Activated CD8-positive, alpha-beta memory T cell treated with anti-CD3 and anti-CD28 coated beads, Interleukin-2, amount 10 ng/mL, durations not matched to agents 7 days and 5 days (primary cell): ENCODE measurements at regions not wholly inside any gene's neighbourhood (a gene's known extent, or its start where the extent isn't known, plus 50 kb on each side); places are given as distances from the start of the nearest gene placed in this dataset.

Source experiments
- ATAC-seq: fragments of 150-1000 bp; cut with Tn5 transposase; one replicate; pipeline ENCODE4 v1.10.0; 2021; ENCODE audit warnings: moderate library complexity
- CTCF ChIA-PET: fragments of 350-600 bp; sonication (Branson Sonifier 250); formaldehyde crosslinking; loops from one replicate; lab custom pipeline; 2021; ENCODE audit warnings: antibody characterized with exemption; lab: Charles Lee
- DNase-seq: peaks from one replicate; pipeline ENCODE4 v3.0.0-alpha.2; 2020
- H3K27ac Mint-ChIP-seq: one replicate; pipeline ENCODE4 v1.8.0; 2021; ENCODE audit warnings: mild to moderate bottlenecking, mixed read lengths
- H3K27me3 Mint-ChIP-seq: one replicate; pipeline ENCODE4 v1.8.0; 2021; ENCODE audit warnings: mixed read lengths
- H3K36me3 Mint-ChIP-seq: one replicate; pipeline ENCODE4 v1.8.0; 2021; ENCODE audit warnings: mild to moderate bottlenecking, mixed read lengths
- H3K4me1 Mint-ChIP-seq: one replicate; pipeline ENCODE4 v1.8.0; 2021; ENCODE audit warnings: mixed read lengths
- H3K4me3 Mint-ChIP-seq: one replicate; pipeline ENCODE4 v1.8.0; 2021; ENCODE audit warnings: mild to moderate bottlenecking, moderate library complexity, mixed read lengths
- H3K9me3 Mint-ChIP-seq: one replicate; pipeline ENCODE4 v1.8.0; 2022; ENCODE audit warnings: low read depth, mixed read lengths

DNA sequence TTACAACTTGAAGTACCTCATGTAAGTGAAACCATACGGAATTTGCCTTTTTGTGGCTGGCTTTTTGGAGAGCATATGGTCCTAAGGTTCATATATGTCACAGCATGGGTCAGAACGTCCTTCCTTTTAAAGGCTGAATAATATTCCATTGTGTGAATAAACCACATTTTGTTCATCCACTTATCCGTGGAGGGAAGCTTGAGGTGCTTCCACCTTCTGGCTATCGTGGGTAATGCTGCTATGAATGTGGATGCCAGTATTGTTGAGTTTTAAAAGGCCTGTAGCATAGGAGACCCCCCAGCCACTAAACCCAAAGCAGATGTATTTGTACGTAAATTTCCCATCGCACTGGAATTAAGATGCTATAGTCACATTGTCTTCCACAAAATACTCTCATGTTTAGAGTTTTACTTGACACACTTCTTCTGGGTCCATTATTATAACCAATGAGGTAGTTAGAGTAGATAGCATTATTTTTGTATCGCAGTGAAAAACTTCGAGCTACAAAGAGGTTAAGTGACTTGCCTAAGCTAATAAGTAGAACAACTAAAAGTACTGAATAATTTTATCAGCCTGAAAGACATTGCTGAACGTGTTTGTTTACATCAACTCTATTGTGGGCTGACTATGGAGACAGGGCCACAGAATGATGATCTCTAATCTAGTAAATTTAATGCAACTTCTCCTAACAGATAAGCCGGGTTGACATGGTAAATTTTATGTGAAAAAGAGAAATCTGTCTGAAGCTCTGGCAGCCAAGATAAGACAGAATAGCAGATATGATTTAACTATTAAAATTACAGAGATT, 183.0 kb upstream of the CTBP2 start:
- H3K4me1 Mint-ChIP-seq: no peaks in the 10 kb centered on the region
- no peaks in the 10 kb centered on the region for H3K36me3 Mint-ChIP-seq
- DNase-seq (no peak), ATAC-seq (no peak)
- no peak overlapping the region for H3K27ac Mint-ChIP-seq
- H3K27me3 Mint-ChIP-seq: no peaks in the 10 kb centered on the region
- no peaks in the 10 kb centered on the region for H3K9me3 Mint-ChIP-seq
- H3K4me3 Mint-ChIP-seq: no peak overlapping the region
- CTCF ChIA-PET: no interaction called here

DNA sequence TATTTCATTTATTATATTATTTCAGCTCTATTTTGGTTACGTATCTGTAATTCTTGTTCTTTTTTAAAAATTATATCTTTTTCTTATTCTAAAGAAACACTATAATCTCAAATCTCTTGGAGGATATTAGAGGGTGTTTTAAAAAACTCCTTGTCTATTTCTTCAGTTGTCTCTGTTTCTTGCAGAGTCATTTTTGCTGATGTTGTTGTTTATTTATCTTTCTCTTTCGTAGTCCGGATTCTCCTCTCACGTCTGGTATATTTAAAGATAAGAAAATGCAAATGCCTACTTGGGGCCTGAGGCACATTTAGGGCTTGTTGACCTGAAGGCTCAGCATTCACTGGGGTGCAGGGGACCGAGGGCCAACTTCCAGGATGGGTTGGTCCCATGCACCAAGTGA, 181.2 kb upstream of the CTBP2 start:
- DNase-seq (no peak), ATAC-seq (no peak)
- H3K27ac Mint-ChIP-seq: no peak overlapping the region
- no peaks in the 10 kb centered on the region for H3K36me3 Mint-ChIP-seq
- no peaks in the 10 kb centered on the region for H3K4me1 Mint-ChIP-seq
- CTCF ChIA-PET: no interaction called here
- H3K4me3 Mint-ChIP-seq: no peak overlapping the region
- H3K27me3 Mint-ChIP-seq: no peaks in the 10 kb centered on the region
- no peaks in the 10 kb centered on the region for H3K9me3 Mint-ChIP-seq

DNA sequence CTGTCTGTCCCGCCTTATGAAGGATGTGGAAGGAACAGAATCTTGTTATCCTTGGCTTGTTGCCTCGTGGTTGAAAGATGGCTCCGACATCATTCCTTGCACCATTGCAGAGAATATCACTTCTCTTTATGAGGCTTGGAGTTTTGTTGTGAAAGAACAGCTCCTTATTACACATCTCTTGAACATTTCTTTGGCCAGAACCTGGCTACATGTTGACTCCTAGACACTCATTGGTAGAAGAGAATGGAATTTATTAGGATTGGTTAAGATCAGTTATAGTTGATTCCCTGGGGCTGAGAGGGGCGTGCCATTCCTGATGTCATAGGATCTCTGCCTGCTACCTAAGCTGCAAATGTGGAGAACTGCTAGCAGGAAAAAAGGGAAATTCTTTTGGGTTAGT, 180.5 kb upstream of the CTBP2 start:
- H3K4me1 Mint-ChIP-seq: no peaks in the 10 kb centered on the region
- ATAC-seq (no peak), DNase-seq (no peak)
- H3K9me3 Mint-ChIP-seq: no peaks in the 10 kb centered on the region
- H3K4me3 Mint-ChIP-seq: no peak overlapping the region
- H3K36me3 Mint-ChIP-seq: no peaks in the 10 kb centered on the region
- no peak overlapping the region for H3K27ac Mint-ChIP-seq
- CTCF ChIA-PET: no interaction called here
- H3K27me3 Mint-ChIP-seq: no peaks in the 10 kb centered on the region

DNA sequence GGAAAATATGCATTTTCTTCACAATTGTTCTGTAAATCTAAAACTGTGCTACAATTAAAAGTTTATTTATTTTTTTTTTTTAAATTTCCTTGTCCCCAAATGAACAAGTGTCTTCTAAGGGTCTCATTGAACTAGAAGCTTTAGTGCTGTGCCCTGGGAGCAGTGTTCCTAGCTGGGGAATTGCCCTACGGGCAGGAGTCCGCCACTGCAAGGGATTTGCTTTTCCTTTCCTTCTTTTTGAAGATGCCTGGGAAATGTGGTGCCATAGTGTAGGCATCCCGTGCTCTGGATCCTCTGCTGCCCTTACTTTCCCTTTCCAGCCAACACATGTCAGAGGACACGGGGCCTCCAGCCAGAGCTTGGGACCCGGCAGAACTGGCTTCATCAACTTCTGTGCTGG, 177.1 kb upstream of the CTBP2 start:
- Mint-ChIP-seq H3K27me3 (no peaks in the 10 kb centered on the region), H3K4me1 (no peaks in the 10 kb centered on the region), H3K36me3 (no peaks in the 10 kb centered on the region), H3K27ac (no peak overlapping the region), H3K9me3 (no peaks in the 10 kb centered on the region), H3K4me3 (no peak overlapping the region)
- CTCF ChIA-PET: no interaction called here
- DNase-seq (no peak), ATAC-seq (no peak)

DNA sequence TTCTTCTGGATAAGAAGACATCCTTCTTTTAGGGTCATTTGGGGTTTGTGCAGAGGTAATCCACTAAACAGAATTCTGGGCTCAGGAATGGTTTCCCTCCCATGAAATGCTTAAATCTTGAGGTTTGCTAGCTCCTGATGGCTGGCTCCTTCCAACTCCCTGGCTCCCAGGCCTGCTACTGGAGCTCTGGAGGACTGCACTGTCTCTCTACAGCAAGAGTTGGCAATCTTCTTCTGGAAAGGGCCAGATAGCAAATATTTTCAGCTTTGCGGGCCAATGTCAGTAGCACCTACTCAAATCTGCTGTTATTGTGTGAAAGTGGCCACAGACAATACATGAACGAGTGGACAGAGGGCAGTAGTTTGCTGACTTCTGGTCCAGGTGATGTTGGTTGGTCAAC, 174.2 kb upstream of the CTBP2 start:
- Mint-ChIP-seq H3K27me3 (no peaks in the 10 kb centered on the region), H3K27ac (no peak overlapping the region), H3K9me3 (no peaks in the 10 kb centered on the region), H3K4me3 (no peak overlapping the region), H3K36me3 (no peaks in the 10 kb centered on the region), H3K4me1 (no peaks in the 10 kb centered on the region)
- CTCF ChIA-PET: no interaction called here
- DNase-seq (no peak), ATAC-seq (no peak)

DNA sequence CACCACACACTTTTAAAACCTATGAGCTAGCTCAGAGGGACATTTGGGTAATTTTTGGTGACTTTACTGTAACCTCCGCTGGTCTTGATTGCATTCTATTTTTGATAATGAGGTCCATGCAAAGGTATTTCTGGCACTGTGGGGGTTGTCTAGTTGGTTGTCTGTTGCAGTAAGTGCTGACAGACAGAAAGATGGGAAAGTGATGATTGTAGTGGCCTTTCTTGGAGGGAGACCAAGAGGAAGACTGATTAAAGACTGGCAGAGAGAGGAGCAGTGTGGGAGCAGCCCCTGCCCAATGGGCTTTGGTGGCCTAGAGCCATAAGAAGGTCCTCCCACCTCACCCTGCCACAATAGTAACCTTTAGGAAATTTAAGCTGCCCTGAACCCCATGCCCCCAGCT, 173.4 kb upstream of the CTBP2 start:
- Mint-ChIP-seq H3K4me1 (no peaks in the 10 kb centered on the region), H3K27me3 (no peaks in the 10 kb centered on the region), H3K36me3 (no peaks in the 10 kb centered on the region), H3K27ac (no peak overlapping the region), H3K9me3 (no peaks in the 10 kb centered on the region), H3K4me3 (no peak overlapping the region)
- DNase-seq (no peak), ATAC-seq (no peak)
- CTCF ChIA-PET: no interaction called here

DNA sequence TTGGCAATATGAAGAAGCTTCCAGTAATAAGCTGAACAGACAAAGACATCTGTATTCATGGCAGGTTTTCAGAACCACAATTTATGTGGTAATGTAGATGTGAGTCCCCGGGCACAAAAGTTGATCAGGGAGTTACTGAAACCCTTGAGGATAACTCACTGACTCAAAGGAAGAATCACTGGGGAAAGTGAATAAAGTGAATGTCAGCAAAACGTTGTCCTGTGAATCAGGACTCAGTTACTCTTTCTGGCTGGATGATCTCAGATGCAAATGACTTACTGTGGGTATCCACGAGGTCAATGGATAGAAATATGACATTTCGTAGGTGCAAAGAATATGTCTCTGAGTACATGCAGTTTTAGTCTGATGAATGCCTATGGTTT, 172.8 kb upstream of the CTBP2 start:
- Mint-ChIP-seq H3K4me3 (no peak overlapping the region), H3K27me3 (no peaks in the 10 kb centered on the region), H3K9me3 (no peaks in the 10 kb centered on the region), H3K4me1 (no peaks in the 10 kb centered on the region), H3K27ac (no peak overlapping the region), H3K36me3 (no peaks in the 10 kb centered on the region)
- no peak for DNase-seq
- no peak for ATAC-seq
- CTCF ChIA-PET: no interaction called here

DNA sequence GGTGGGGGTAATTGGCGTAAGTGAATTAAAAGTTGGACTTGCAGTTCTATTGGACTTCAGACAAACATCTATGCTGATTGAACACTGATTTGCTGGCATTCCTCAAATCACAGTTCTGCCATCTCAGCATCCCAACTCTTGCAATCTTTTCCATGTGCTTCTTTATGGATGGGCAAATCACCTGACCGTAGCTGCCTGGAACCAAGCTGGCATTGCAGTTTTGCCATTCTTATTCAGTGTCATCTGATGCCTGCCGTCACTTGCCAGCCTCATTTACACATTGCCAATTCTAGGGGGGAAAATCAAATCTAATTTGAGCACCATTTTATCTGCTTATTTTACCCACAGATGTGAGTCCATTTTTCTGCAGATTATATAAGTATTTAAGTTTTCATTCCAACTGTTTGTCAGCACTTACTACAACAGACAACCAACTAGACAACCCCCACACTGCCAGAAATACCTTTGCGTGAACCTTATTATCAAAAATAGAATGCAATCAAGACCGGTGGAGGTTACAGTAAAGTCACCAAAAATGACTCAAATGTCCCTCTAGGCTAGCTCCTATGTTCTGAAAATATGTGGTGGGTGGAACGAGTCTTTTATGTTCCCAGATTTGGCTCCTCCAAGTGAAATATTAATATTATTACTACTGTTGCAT, 172.3 kb upstream of the CTBP2 start:
- no peaks in the 10 kb centered on the region for H3K4me1 Mint-ChIP-seq

DNA sequence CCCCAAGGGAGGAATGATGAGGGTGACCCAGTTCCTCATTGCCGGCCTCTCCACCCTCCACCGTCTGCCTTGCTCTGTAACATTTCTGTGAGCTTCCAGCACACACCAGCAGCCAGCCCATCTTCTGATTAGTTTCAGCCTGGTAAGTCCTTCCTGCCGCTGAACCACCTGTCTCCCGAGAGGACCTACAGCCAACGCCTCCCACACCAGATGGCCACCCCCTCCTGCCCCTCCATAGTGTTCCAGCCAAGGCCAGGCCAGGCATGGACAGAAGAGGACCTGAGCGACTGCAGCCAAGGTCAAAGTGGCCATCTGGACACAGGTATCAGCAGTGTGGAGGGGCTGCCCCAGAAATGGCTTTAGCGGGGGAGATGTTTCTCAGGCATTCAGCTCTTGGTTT, 170.7 kb upstream of the CTBP2 start:
- no peaks in the 10 kb centered on the region for H3K36me3 Mint-ChIP-seq
- CTCF ChIA-PET: no interaction called here

More for the DNA sequence above, 172.3 kb upstream of the CTBP2 start:
- no peak overlapping the region for H3K4me3 Mint-ChIP-seq
- ATAC-seq (no peak), DNase-seq (no peak)
- CTCF ChIA-PET: no interaction called here
- H3K27me3 Mint-ChIP-seq: no peaks in the 10 kb centered on the region
- no peaks in the 10 kb centered on the region for H3K9me3 Mint-ChIP-seq
- H3K27ac Mint-ChIP-seq: no peak overlapping the region
- no peaks in the 10 kb centered on the region for H3K36me3 Mint-ChIP-seq

DNA sequence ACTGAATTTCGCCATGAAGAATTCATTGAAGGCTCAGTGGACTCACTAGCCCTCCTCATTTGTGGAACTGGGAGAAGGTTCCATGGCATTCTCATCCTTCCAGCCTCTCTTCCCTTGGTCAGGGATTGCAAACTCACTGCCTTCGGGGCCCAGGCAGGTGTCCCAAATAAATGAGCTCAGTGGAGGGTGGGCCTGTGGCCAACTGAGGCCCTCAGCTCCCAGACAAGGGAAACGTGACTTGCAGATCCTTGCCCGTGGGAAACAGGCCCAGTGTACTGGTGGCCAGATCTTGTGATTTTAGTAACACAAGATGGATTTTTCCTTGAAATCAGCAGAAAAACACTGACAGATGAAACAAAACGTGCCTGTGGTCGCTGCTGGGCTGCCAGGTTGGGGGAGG, 168.7 kb upstream of the CTBP2 start:
- H3K9me3 Mint-ChIP-seq: no peaks in the 10 kb centered on the region
- ATAC-seq: no peak
- H3K27ac Mint-ChIP-seq: no peak overlapping the region
- no peaks in the 10 kb centered on the region for H3K4me1 Mint-ChIP-seq
- H3K36me3 Mint-ChIP-seq: no peaks in the 10 kb centered on the region
- DNase-seq: no peak
- CTCF ChIA-PET: no interaction called here
- H3K27me3 Mint-ChIP-seq: no peaks in the 10 kb centered on the region
- no peak overlapping the region for H3K4me3 Mint-ChIP-seq

More for the DNA sequence above, 170.7 kb upstream of the CTBP2 start:
- DNase-seq (no peak), ATAC-seq (no peak)
- H3K27ac Mint-ChIP-seq: no peak overlapping the region
- H3K4me3 Mint-ChIP-seq: no peak overlapping the region
- H3K27me3 Mint-ChIP-seq: no peaks in the 10 kb centered on the region
- H3K4me1 Mint-ChIP-seq: no peaks in the 10 kb centered on the region
- no peaks in the 10 kb centered on the region for H3K9me3 Mint-ChIP-seq

DNA sequence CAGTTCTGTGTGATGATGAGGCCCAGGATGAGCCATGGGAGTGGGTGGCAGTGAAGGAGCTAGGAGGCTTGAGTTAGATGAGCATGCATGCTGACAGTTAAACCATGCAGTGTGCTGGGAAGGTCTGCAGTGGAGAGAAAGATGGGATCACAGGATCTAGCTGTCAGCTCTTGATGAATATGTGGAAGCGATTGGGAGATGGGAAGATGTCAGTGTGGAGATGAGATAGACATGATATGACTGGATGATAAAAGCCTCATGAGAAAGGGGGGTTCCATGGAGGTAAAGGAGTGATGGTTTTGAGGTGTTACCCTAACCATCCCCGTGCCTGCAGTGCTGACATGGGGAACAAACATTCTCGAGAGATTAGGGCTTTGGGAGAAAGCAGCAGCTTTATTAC, 165.0 kb upstream of the CTBP2 start:
- Mint-ChIP-seq H3K27ac (no peak overlapping the region), H3K27me3 (no peaks in the 10 kb centered on the region), H3K9me3 (no peaks in the 10 kb centered on the region), H3K4me3 (no peak overlapping the region), H3K4me1 (no peaks in the 10 kb centered on the region), H3K36me3 (no peaks in the 10 kb centered on the region)
- DNase-seq: no peak
- CTCF ChIA-PET: no interaction called here
- no peak for ATAC-seq

DNA sequence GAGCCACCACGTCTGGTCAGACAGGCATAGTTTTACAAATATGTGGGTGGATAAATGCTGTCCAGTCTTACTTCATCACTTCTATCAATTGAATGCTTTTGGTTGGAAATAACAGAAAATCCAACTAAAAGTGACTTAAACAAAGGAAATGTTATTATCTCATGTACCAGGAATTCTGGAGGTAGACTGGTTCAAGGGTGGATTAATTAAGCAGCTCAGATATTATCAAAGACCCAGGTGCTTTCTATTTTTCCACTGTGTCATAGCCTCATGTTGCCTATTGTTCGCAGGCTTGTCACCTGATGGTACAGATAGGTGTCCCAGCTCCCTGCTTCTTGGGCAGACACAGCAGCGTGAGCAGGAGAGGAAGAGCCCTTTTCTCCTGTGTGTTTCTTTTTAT, 156.1 kb upstream of the CTBP2 start:
- Mint-ChIP-seq H3K27me3 (no peaks in the 10 kb centered on the region), H3K9me3 (no peaks in the 10 kb centered on the region), H3K36me3 (no peaks in the 10 kb centered on the region), H3K4me1 (no peaks in the 10 kb centered on the region), H3K27ac (no peak overlapping the region), H3K4me3 (no peak overlapping the region)
- CTCF ChIA-PET: no interaction called here
- no peak for ATAC-seq
- DNase-seq: no peak

DNA sequence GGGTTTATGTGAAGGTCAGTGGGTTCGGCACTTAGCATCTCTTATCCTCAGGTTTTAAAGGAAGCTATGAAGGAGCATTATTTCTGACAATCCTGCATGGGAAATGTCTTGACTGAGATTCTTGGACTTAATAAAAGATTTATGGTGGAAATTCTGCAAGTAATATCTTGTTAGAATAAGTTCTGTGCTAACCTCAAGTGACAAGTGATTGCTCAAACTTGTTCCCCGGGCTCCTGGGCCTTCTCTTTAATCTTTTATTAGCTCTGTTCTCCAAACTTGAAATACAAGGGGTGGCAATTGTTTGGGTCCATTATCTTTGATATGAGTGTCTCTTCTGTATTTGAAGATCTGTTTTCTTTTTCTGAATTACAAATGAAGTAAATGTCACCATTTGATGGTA, 140.6 kb upstream of the CTBP2 start:
- H3K27me3 Mint-ChIP-seq: no peaks in the 10 kb centered on the region
- H3K9me3 Mint-ChIP-seq: no peaks in the 10 kb centered on the region
- no peak overlapping the region for H3K27ac Mint-ChIP-seq
- CTCF ChIA-PET: no interaction called here
- ATAC-seq (no peak), DNase-seq (no peak)
- no peak overlapping the region for H3K4me3 Mint-ChIP-seq
- no peaks in the 10 kb centered on the region for H3K36me3 Mint-ChIP-seq
- H3K4me1 Mint-ChIP-seq: no peaks in the 10 kb centered on the region

DNA sequence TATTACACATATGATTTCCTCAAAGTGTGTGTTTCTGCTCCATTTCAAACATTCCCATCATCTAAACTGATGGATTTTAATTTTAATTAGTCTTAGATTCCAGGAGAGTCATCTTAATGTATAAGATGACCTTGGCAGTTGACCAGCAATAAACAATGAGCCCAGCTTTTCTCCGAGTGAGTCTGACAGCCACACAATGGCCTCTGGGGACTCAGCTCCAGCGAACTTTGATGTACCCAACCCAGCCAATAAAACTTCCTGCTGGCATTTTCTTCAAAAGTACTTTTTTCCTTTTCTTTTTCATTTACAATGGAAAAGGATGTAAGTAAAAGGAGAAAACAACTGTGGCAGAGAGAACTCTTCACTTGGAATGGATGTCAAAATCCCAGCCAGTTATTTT, 139.1 kb upstream of the CTBP2 start:
- DNase-seq (no peak), ATAC-seq (no peak)
- Mint-ChIP-seq H3K27ac (no peak overlapping the region), H3K36me3 (no peaks in the 10 kb centered on the region), H3K4me1 (no peaks in the 10 kb centered on the region), H3K9me3 (no peaks in the 10 kb centered on the region), H3K27me3 (no peaks in the 10 kb centered on the region), H3K4me3 (no peak overlapping the region)
- CTCF ChIA-PET: no interaction called here
